ENCODE measurements at regions not wholly inside any gene's neighbourhood (a gene's known extent, or its start where the extent isn't known, plus 50 kb on each side); places are given as distances from the start of the nearest gene placed in this dataset.

DNA sequence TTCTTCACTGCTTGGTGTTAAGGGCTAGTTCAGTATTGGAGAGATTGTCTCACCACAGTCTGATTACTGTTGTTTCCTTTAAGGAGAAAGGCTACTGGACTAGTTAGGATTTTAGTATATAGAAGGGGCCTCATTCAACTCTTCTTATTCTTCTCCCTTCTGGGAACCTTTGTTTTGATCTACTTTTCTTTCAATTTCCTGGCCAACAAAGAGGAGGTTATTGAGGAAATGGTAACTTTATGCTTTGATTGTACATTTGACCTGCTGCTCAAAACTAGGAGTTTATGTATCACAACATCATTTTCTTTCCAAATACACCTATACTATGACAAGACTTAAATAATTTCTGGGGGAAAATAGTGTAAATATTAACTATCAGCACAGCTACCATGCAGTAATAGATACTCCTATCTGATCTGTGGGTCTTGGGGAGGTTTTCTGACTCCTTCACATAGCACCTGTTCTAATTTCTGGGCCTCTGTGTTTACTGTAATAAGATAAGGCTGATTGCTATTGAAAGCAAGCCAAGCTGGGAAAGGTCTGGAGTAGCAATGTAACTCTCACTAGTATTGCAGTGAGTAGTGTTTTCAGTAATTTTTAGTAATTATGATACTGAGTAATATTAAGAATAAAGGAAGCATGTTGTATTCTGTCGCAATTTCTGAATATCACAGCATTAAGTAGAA lies 395.3 kb downstream of the NUP35 start:
- ChIA-PET CTCF (no interaction called here), POLR2A (no interaction called here)
- H3K4me3 ChIP-seq (ENCODE audit: low read depth, low read length): no peak overlapping the region
- TF ChIP-seq CTCF (IDR thresholded peaks at IDR 0.05; ENCODE audit: insufficient read depth, low read depth, low read length): no peak
- no peak for DNase-seq (ENCODE audit: low read depth)
- H3K36me3 ChIP-seq (ENCODE audit: control insufficient read depth, insufficient read depth, low read length): no peaks in the 10 kb centered on the region
- no peaks in the 10 kb centered on the region for H3K27me3 ChIP-seq (ENCODE audit: control insufficient read depth, insufficient read depth, low read length)

GRCh38 chr2:183521911-183522310 lies 397.7 kb downstream of the NUP35 start:
- Histone ChIP-seq H3K36me3 (ENCODE audit: control insufficient read depth, insufficient read depth, low read length) (no peaks in the 10 kb centered on the region), H3K27me3 (ENCODE audit: control insufficient read depth, insufficient read depth, low read length) (no peaks in the 10 kb centered on the region), H3K4me3 (ENCODE audit: low read depth, low read length) (no peak overlapping the region)
- ChIA-PET CTCF (no interaction called here), POLR2A (no interaction called here)
- DNase-seq (ENCODE audit: low read depth): no peak
- TF ChIP-seq CTCF (IDR thresholded peaks at IDR 0.05; ENCODE audit: insufficient read depth, low read depth, low read length): no peak

DNA sequence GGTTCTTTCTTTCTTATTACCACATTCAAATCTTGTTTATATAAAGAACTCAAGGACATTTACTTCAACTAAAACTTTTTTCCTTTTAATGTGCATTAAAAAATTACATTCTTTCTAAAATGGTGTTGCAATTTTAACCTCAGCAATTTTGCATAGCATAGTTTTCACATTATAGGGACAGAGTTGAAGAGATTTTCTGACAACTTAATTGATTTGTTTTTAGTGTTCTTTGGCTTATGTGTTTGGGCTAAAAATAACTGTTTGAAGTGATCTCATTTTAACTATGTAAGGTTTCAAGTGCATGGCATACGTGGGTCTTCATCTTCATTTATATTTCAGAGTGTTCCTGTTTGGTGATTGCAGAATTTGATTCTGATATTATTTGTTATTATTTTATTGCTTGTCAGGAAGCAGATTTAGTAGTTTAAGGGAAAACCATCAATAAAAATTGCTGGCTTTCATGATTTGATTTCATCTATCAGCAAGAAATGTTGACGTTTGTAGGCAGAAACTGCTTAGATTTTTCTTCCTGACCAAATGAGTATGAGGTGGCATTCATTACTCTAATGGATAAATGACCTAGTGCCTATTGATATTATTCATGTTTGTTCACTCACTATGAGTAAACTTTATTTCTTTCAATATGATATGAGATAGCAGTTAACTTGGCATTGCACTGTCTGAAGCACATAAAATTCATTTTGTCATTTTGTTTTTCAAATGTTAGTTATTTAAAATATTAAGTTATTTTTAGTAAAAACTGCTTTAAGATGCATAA lies 398.4 kb downstream of the NUP35 start:
- Histone ChIP-seq H3K36me3 (ENCODE audit: control insufficient read depth, insufficient read depth, low read length) (no peaks in the 10 kb centered on the region), H3K4me3 (ENCODE audit: low read depth, low read length) (no peak overlapping the region), H3K27me3 (ENCODE audit: control insufficient read depth, insufficient read depth, low read length) (no peaks in the 10 kb centered on the region)
- TF ChIP-seq CTCF (IDR thresholded peaks at IDR 0.05; ENCODE audit: insufficient read depth, low read depth, low read length): no peak
- ChIA-PET POLR2A (no interaction called here), CTCF (no interaction called here)
- DNase-seq (ENCODE audit: low read depth): no peak

- Histone ChIP-seq H3K27me3 (ENCODE audit: control insufficient read depth, insufficient read depth, low read length) (no peaks in the 10 kb centered on the region), H3K36me3 (ENCODE audit: control insufficient read depth, insufficient read depth, low read length) (no peaks in the 10 kb centered on the region), H3K4me3 (ENCODE audit: low read depth, low read length) (no peak overlapping the region)
- CTCF ChIA-PET: no interaction called here
- POLR2A ChIA-PET: no interaction called here
- DNase-seq (ENCODE audit: low read depth): no peak
- TF ChIP-seq CTCF (IDR thresholded peaks at IDR 0.05; ENCODE audit: insufficient read depth, low read depth, low read length): no peak
These were observed 406.2 kb downstream of the NUP35 start for GRCh38 chr2:183530333-183530901.

- DNase-seq (ENCODE audit: low read depth): no peak
- Histone ChIP-seq H3K27me3 (ENCODE audit: control insufficient read depth, insufficient read depth, low read length) (no peaks in the 10 kb centered on the region), H3K36me3 (ENCODE audit: control insufficient read depth, insufficient read depth, low read length) (no peaks in the 10 kb centered on the region), H3K4me3 (ENCODE audit: low read depth, low read length) (no peak overlapping the region)
- POLR2A ChIA-PET: no interaction called here
- CTCF ChIA-PET: no interaction called here
- TF ChIP-seq CTCF (IDR thresholded peaks at IDR 0.05; ENCODE audit: insufficient read depth, low read depth, low read length): no peak
These were observed 408.3 kb downstream of the NUP35 start for GRCh38 chr2:183532514-183532913.

Measured in BJ (cell line).